ENCODE measurements at regions not wholly inside any gene's neighbourhood (a gene's known extent, or its start where the extent isn't known, plus 50 kb on each side); places are given as distances from the start of the nearest gene placed in this dataset.
A peak's percentile ranks its signal among the peaks of the same experiment; 100 is the strongest.

DNA sequence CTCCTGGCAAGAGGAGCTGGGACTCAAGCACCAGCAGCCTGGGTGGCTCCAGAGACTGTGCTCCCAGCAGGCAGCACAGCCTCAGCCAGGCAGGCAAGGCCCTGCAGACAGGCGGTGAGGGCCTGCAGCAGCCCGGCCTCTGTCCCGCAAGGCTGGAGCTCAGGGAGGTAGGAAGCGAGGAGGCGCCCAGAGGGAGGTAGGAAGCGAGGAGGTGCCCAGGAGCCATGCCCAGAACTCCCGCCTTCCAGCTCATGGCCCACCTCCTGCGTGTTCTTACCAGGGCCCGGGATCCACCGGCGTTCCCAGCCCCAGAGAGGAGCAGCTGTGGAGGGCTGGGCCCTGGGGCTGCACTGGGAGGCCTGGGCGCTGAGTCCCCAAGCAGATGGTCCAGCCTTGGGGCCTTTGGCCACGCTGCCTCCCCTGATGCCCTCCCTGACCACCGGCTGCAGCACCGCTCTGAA lies 133.1 kb downstream of the HMX1 start:
- Histone ChIP-seq H3K27me3 (ENCODE audit: insufficient read depth, low read depth, severe bottlenecking) (no peaks in the 10 kb centered on the region), H3K9me3 (ENCODE audit: severe bottlenecking) (peaks cover 4% of the 10 kb centered on the region)
- no peak for TF ChIP-seq CTCF (IDR thresholded peaks at IDR 0.05; ENCODE audit: low read depth, low read length)

GRCh38 chr4:8737601-8738279 lies 133.9 kb downstream of the HMX1 start:
- TF ChIP-seq CTCF (IDR thresholded peaks at IDR 0.05; ENCODE audit: low read depth, low read length): no peak
- peak; percentile 67 for DNase-seq
- peaks cover 7% of the 10 kb centered on the region for H3K9me3 ChIP-seq (ENCODE audit: severe bottlenecking)
- H3K27me3 ChIP-seq (ENCODE audit: insufficient read depth, low read depth, severe bottlenecking): no peaks in the 10 kb centered on the region
- no peaks in the 10 kb centered on the region for H3K36me3 ChIP-seq
- H3K27ac ChIP-seq: no peak overlapping the region
- no peak overlapping the region for H3K4me3 ChIP-seq (ENCODE audit: low read depth, low read length)

More for the DNA sequence above, 133.1 kb downstream of the HMX1 start:
- DNase-seq: no peak
- H3K4me3 ChIP-seq (ENCODE audit: low read depth, low read length): no peak overlapping the region
- no peak overlapping the region for H3K27ac ChIP-seq
- no peaks in the 10 kb centered on the region for H3K36me3 ChIP-seq

DNA sequence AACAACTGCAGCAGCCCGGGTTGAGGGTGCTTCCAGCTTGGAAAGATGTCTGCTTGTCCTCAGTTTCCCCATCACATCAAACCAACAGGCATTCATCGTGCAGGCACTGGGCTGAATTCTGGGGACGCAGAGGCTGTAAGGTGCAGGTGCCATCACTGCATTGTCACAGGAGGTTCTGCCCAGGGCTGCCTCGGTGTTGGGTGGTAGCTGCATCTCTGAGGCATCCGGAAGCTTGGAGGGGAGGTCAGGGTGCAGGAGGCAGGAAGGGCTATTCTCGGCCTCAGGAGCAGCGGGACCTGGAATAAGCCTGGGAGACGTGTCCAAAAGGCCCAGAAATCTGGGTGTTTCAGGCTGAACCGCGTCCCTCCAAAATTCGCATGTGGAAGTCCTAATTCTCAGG lies 134.6 kb downstream of the HMX1 start:
- no peaks in the 10 kb centered on the region for H3K27me3 ChIP-seq (ENCODE audit: insufficient read depth, low read depth, severe bottlenecking)
- DNase-seq: no peak
- H3K9me3 ChIP-seq (ENCODE audit: severe bottlenecking): peaks cover 7% of the 10 kb centered on the region
- H3K4me3 ChIP-seq (ENCODE audit: low read depth, low read length): no peak overlapping the region
- H3K27ac ChIP-seq: no peak overlapping the region
- TF ChIP-seq CTCF (IDR thresholded peaks at IDR 0.05; ENCODE audit: low read depth, low read length): no peak
- no peaks in the 10 kb centered on the region for H3K36me3 ChIP-seq

GRCh38 chr4:8736090-8736825 lies 135.4 kb downstream of the HMX1 start:
- Histone ChIP-seq H3K9me3 (ENCODE audit: severe bottlenecking) (peaks cover 7% of the 10 kb centered on the region), H3K27me3 (ENCODE audit: insufficient read depth, low read depth, severe bottlenecking) (no peaks in the 10 kb centered on the region), H3K36me3 (no peaks in the 10 kb centered on the region), H3K4me3 (ENCODE audit: low read depth, low read length) (no peak overlapping the region), H3K27ac (no peak overlapping the region)
- no peak for DNase-seq
- no peak for TF ChIP-seq CTCF (IDR thresholded peaks at IDR 0.05; ENCODE audit: low read depth, low read length)

GRCh38 chr4:8735236-8736089 lies 136.2 kb downstream of the HMX1 start:
- H3K27me3 ChIP-seq (ENCODE audit: insufficient read depth, low read depth, severe bottlenecking): no peaks in the 10 kb centered on the region
- TF ChIP-seq CTCF (IDR thresholded peaks at IDR 0.05; ENCODE audit: low read depth, low read length): no peak
- H3K36me3 ChIP-seq: no peaks in the 10 kb centered on the region
- H3K9me3 ChIP-seq (ENCODE audit: severe bottlenecking): peaks cover 7% of the 10 kb centered on the region
- no peak overlapping the region for H3K4me3 ChIP-seq (ENCODE audit: low read depth, low read length)
- no peak for DNase-seq
- no peak overlapping the region for H3K27ac ChIP-seq

All from WERI-Rb-1 (cell line).